ENCODE measurements at regions not wholly inside any gene's neighbourhood (a gene's known extent, or its start where the extent isn't known, plus 50 kb on each side); places are given as distances from the start of the nearest gene placed in this dataset.

DNA sequence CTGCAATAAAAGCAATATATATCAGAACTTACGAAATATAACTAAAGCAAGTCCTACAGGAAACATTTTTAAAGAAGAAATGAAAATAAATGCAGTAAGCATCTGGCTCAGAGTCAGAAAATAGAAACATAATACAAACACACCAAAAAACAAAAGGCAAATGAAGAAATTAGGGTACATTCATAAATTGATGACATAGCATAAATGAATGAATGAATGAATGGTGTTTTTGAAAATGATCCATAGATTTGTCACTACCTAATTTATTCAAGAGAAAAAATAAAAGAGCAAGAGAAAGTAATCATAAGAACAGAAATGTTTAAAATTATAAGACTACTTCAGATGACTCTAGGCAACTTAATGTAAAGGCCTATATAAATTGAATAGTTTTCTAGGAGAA is 226.1 kb upstream of the CDH20 start:
- H3K36me3 ChIP-seq (replicated peaks; ENCODE audit: insufficient read depth, low read length) = no peaks in the 10 kb centered on the region
- H3K4me2 ChIP-seq (ENCODE audit: low read depth, low read length) = no peak overlapping the region
- H3K4me3 ChIP-seq (ENCODE audit: low read length) = no peak overlapping the region
- H3K9me2 ChIP-seq (replicated peaks; ENCODE audit: insufficient read depth, low read length) = no peaks in the 10 kb centered on the region
- no peak overlapping the region for H3K9ac ChIP-seq (ENCODE audit: low read length)
- no peaks in the 10 kb centered on the region for H3K4me1 ChIP-seq (ENCODE audit: low read length)
- H2AFZ ChIP-seq (ENCODE audit: low read length) = no peak overlapping the region
- no peaks in the 10 kb centered on the region for H3K27me3 ChIP-seq (replicated peaks; ENCODE audit: insufficient read depth, low read length)
- H3F3A ChIP-seq (ENCODE audit: insufficient read depth, low read length) = no peaks in the 10 kb centered on the region
- H3K9me3 ChIP-seq (replicated peaks; ENCODE audit: insufficient read depth, low read length) = no peaks in the 10 kb centered on the region
- no peak overlapping the region for H3K27ac ChIP-seq (ENCODE audit: low read length)
- no peaks in the 10 kb centered on the region for H3K79me2 ChIP-seq (ENCODE audit: low read length)
- no peak for DNase-seq
- TF ChIP-seq EZH2phosphoT487 (IDR thresholded peaks at IDR 0.05; ENCODE audit: low read length) = no peak
- TF ChIP-seq, protein P1, sequence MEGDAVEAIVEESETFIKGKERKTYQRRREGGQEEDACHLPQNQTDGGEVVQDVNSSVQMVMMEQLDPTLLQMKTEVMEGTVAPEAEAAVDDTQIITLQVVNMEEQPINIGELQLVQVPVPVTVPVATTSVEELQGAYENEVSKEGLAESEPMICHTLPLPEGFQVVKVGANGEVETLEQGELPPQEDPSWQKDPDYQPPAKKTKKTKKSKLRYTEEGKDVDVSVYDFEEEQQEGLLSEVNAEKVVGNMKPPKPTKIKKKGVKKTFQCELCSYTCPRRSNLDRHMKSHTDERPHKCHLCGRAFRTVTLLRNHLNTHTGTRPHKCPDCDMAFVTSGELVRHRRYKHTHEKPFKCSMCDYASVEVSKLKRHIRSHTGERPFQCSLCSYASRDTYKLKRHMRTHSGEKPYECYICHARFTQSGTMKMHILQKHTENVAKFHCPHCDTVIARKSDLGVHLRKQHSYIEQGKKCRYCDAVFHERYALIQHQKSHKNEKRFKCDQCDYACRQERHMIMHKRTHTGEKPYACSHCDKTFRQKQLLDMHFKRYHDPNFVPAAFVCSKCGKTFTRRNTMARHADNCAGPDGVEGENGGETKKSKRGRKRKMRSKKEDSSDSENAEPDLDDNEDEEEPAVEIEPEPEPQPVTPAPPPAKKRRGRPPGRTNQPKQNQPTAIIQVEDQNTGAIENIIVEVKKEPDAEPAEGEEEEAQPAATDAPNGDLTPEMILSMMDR (IDR thresholded peaks at IDR 0.05; ENCODE audit: low read length) = no peak
- no peak for TF ChIP-seq EZH2 (optimal IDR thresholded peaks at IDR 0.05; ENCODE audit: low read depth, low read length)
- H4K20me1 ChIP-seq (ENCODE audit: insufficient read depth, low read length) = no peaks in the 10 kb centered on the region

DNA sequence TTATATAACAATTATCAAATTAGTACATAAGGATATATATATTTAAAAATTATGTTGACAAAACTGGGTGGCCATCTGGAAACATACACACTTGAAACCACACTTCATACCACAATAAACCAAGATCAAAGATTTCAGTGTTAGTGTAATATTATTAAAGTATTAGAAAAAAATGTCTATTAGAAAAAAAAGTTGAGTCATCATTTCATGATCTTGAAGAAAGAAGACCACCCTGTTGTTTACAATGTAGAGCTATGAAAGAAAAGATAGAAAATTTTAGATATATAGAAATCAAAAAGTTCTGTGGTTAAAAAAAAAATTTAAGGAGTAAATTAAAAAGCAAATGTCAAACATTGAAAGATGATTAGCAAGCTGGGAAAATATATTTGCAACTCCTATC is 224.5 kb upstream of the CDH20 start:
- Histone ChIP-seq H3K4me2 (ENCODE audit: low read depth, low read length) (no peak overlapping the region), H3K27ac (ENCODE audit: low read length) (no peak overlapping the region), H3K36me3 (replicated peaks; ENCODE audit: insufficient read depth, low read length) (no peaks in the 10 kb centered on the region), H3K79me2 (ENCODE audit: low read length) (no peaks in the 10 kb centered on the region), H3K9ac (ENCODE audit: low read length) (no peak overlapping the region), H3K27me3 (replicated peaks; ENCODE audit: insufficient read depth, low read length) (no peaks in the 10 kb centered on the region), H3K9me2 (replicated peaks; ENCODE audit: insufficient read depth, low read length) (no peaks in the 10 kb centered on the region), H2AFZ (ENCODE audit: low read length) (no peak overlapping the region), H3F3A (ENCODE audit: insufficient read depth, low read length) (no peaks in the 10 kb centered on the region), H3K4me1 (ENCODE audit: low read length) (no peaks in the 10 kb centered on the region), H4K20me1 (ENCODE audit: insufficient read depth, low read length) (no peaks in the 10 kb centered on the region), H3K9me3 (replicated peaks; ENCODE audit: insufficient read depth, low read length) (no peaks in the 10 kb centered on the region), H3K4me3 (ENCODE audit: low read length) (no peak overlapping the region)
- TF ChIP-seq EZH2phosphoT487 (IDR thresholded peaks at IDR 0.05; ENCODE audit: low read length) = no peak
- TF ChIP-seq EZH2 (optimal IDR thresholded peaks at IDR 0.05; ENCODE audit: low read depth, low read length) = no peak
- TF ChIP-seq, protein P1 (IDR thresholded peaks at IDR 0.05; ENCODE audit: low read length) = no peak
- no peak for DNase-seq

DNA sequence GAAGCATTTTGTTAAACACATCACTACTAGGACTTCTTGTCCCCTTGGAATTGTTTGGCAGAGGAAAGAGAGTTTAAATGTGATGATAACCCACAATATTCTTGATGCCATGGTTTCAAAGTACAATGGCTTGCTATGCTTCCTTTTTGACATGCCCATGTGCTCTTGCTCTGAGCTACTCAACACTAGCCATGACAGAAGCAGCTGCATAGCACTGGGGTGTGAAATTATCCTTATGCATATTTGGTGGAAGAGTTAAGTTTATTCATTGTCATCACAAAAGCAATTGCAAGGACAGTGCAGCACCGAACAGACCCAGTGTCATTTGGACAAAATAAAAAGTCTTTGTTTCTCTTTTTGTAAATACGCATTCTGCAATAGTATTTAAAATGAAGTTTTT is 209.9 kb upstream of the CDH20 start:
- Histone ChIP-seq H3K9me3 (replicated peaks; ENCODE audit: insufficient read depth, low read length) (no peaks in the 10 kb centered on the region; the same call in 1 of the 2 replicates), H3K36me3 (replicated peaks; ENCODE audit: insufficient read depth, low read length) (no peaks in the 10 kb centered on the region), H3K9me2 (replicated peaks; ENCODE audit: insufficient read depth, low read length) (no peaks in the 10 kb centered on the region), H3K79me2 (ENCODE audit: low read length) (no peaks in the 10 kb centered on the region), H3K27ac (ENCODE audit: low read length) (no peak overlapping the region), H3K27me3 (replicated peaks; ENCODE audit: insufficient read depth, low read length) (no peaks in the 10 kb centered on the region), H3K9ac (ENCODE audit: low read length) (no peak overlapping the region), H3K4me1 (ENCODE audit: low read length) (no peaks in the 10 kb centered on the region), H3K4me3 (ENCODE audit: low read length) (no peak overlapping the region), H4K20me1 (ENCODE audit: insufficient read depth, low read length) (no peaks in the 10 kb centered on the region), H3K4me2 (ENCODE audit: low read depth, low read length) (no peak overlapping the region), H3F3A (ENCODE audit: insufficient read depth, low read length) (no peaks in the 10 kb centered on the region), H2AFZ (ENCODE audit: low read length) (no peak overlapping the region)
- TF ChIP-seq EZH2 (optimal IDR thresholded peaks at IDR 0.05; ENCODE audit: low read depth, low read length) (no peak), EZH2phosphoT487 (IDR thresholded peaks at IDR 0.05; ENCODE audit: low read length) (no peak)
- TF ChIP-seq, protein P1 (IDR thresholded peaks at IDR 0.05; ENCODE audit: low read length) = no peak
- no peak for DNase-seq
